PC-9 (cell line): ENCODE measurements at regions not wholly inside any gene's neighbourhood (a gene's known extent, or its start where the extent isn't known, plus 50 kb on each side); places are given as distances from the start of the nearest gene placed in this dataset.

Experiments
- BruUV-seq: library from RNA; stranded (reverse); fragments of 400-500 nt; replicated peaks from 2 replicates; lab custom pipeline; 2021; lab: Mats Ljungman, UMichigan
- CTCF ChIA-PET: fragments of 300-600 bp; sonication (Branson Sonifier 250); formaldehyde crosslinking; loops from one replicate; lab custom pipeline; 2022; ENCODE audit warnings: antibody characterized with exemption; lab: Charles Lee
- POLR2A ChIA-PET: fragments of 300-600 bp; sonication (Branson Sonifier 250); formaldehyde crosslinking; loops from one replicate; lab custom pipeline; 2022; ENCODE audit warnings: antibody characterized with exemption; ENCODE audit not compliant: unreplicated experiment; lab: Charles Lee
- DNase-seq, 2 experiments: peaks; one replicate each; pipeline versions ENCODE4 v3.0.0 to v3.0.0-alpha.2; 2015 to 2022; ENCODE audit warnings: mixed read lengths in 1 of 2
- H2AFZ ChIP-seq: fragments of 200-600 bp; sonication (generic); 2 replicates; pipeline ENCODE4 v1.8.1; 2017; ENCODE audit warnings: antibody characterized with exemption
- H3F3A ChIP-seq: fragments of 200-600 bp; sonication (generic); 2 replicates; pipeline ENCODE4 v1.8.1; 2017; ENCODE audit warnings: antibody characterized with exemption, mild to moderate bottlenecking, low read depth; ENCODE audit not compliant: insufficient read depth
- H3K27ac ChIP-seq: fragments of 200-600 bp; sonication (generic); 2 replicates; pipeline ENCODE4 v1.6.1; 2016; ENCODE audit warnings: mixed run types
- H3K27me3 ChIP-seq: fragments of 200-600 bp; sonication (generic); 2 replicates; pipeline ENCODE4 v1.6.1; 2016; ENCODE audit warnings: low read depth, mixed run types; ENCODE audit not compliant: insufficient read depth
- H3K36me3 ChIP-seq: fragments of 200-600 bp; sonication (generic); 2 replicates; pipeline ENCODE4 v1.6.1; 2016; ENCODE audit warnings: low read depth, mixed run types
- H3K4me1 ChIP-seq: fragments of 200-600 bp; sonication (generic); replicated peaks from 2 replicates; pipeline ENCODE4 v1.6.1; 2016; ENCODE audit warnings: mixed run types; ENCODE audit not compliant: insufficient read depth
- H3K4me2 ChIP-seq: fragments of 200-600 bp; sonication (generic); 2 replicates; pipeline ENCODE4 v1.6.1; 2017; ENCODE audit warnings: mixed run types
- H3K4me3 ChIP-seq: fragments of 200-600 bp; sonication (generic); 2 replicates; pipeline ENCODE4 v1.6.1; 2016; ENCODE audit warnings: mixed run types
- H3K79me2 ChIP-seq: fragments of 200-600 bp; sonication (generic); 2 replicates; pipeline ENCODE4 v1.6.1; 2017; ENCODE audit warnings: low read depth, mixed run types
- H3K9me2 ChIP-seq: fragments of 200-600 bp; sonication (generic); 2 replicates; pipeline ENCODE4 v1.8.1; 2017; ENCODE audit warnings: mild to moderate bottlenecking; ENCODE audit not compliant: insufficient read depth
- H3K9me3 ChIP-seq: fragments of 200-600 bp; sonication (generic); 2 replicates; pipeline ENCODE4 v1.8.1; 2016; ENCODE audit warnings: low read depth; ENCODE audit not compliant: insufficient read depth
- H4K20me1 ChIP-seq: fragments of 200-600 bp; sonication (generic); 2 replicates; pipeline ENCODE4 v1.8.1; 2017; ENCODE audit not compliant: insufficient read depth
- EZH2 ChIP-seq: fragments of 200-600 bp; sonication (generic); IDR thresholded peaks from 2 replicates; pipeline ENCODE4 v1.8.0; 2017; ENCODE audit warnings: antibody characterized with exemption, low read depth
- intact Hi-C: fragments of 100-400 bp; cut with micrococcal nuclease; formaldehyde crosslinking; loops from one replicate; pipeline ENCODE4 v1.10.0; 2022; ENCODE audit not compliant: unreplicated experiment
- TF ChIP-seq, protein P1 (sequence below): fragments of 200-600 bp; sonication (generic); conservative IDR thresholded peaks from 2 replicates; pipeline ENCODE4 v1.6.1; 2017; ENCODE audit warnings: mixed run types, antibody characterized with exemption, mild to moderate bottlenecking, moderate library complexity

DNA sequence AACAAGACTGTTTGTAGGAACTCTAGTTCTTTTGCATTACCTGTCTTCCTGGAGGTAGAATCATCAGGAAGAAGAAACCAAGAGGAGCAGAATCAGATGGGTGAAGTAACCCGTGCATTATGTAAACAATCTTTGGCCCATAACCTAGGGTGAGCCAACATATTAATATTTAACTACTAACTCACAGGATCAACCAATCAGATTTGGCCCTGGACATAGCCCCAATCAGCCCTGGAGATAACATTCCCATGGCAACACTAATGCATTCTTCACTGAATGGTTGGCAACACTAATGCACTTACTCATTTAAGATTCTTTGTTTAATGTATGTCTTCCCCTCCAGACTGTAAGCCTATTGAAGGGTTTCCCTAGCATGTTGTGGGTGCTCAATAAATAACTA, 72.0 kb upstream of the CTAGE1 start:
- H3K4me2 ChIP-seq: no peak overlapping the region
- H3K9me3 ChIP-seq: no peaks in the 10 kb centered on the region; the same call in 1 of the 2 replicates
- H3K36me3 ChIP-seq: no peaks in the 10 kb centered on the region
- H3K27ac ChIP-seq: no peak overlapping the region
- no peak overlapping the region for H3K4me3 ChIP-seq
- H3F3A ChIP-seq: peaks cover 8% of the 10 kb centered on the region; the same call in 1 of the 2 replicates
- no peaks in the 10 kb centered on the region for H3K9me2 ChIP-seq
- no peak for DNase-seq
- intact Hi-C loops: no loop called here
- H3K79me2 ChIP-seq: no peaks in the 10 kb centered on the region
- peaks cover 13% of the 10 kb centered on the region for H3K4me1 ChIP-seq
- ChIA-PET POLR2A (no interaction called here), CTCF (no interaction called here)
- H2AFZ ChIP-seq: no peak overlapping the region
- TF ChIP-seq, protein P1, sequence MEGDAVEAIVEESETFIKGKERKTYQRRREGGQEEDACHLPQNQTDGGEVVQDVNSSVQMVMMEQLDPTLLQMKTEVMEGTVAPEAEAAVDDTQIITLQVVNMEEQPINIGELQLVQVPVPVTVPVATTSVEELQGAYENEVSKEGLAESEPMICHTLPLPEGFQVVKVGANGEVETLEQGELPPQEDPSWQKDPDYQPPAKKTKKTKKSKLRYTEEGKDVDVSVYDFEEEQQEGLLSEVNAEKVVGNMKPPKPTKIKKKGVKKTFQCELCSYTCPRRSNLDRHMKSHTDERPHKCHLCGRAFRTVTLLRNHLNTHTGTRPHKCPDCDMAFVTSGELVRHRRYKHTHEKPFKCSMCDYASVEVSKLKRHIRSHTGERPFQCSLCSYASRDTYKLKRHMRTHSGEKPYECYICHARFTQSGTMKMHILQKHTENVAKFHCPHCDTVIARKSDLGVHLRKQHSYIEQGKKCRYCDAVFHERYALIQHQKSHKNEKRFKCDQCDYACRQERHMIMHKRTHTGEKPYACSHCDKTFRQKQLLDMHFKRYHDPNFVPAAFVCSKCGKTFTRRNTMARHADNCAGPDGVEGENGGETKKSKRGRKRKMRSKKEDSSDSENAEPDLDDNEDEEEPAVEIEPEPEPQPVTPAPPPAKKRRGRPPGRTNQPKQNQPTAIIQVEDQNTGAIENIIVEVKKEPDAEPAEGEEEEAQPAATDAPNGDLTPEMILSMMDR: no peak
- no peak for TF ChIP-seq EZH2
- no peaks in the 10 kb centered on the region for H3K27me3 ChIP-seq
- no TSS peak for BruUV-seq
- no peaks in the 10 kb centered on the region for H4K20me1 ChIP-seq

GRCh38 chr18:22490429-22490846, 72.7 kb upstream of the CTAGE1 start:
- Histone ChIP-seq H3K36me3 (no peaks in the 10 kb centered on the region), H3K27me3 (no peaks in the 10 kb centered on the region), H3F3A (peaks cover 5% of the 10 kb centered on the region; the same call in 1 of the 2 replicates), H3K4me1 (peaks cover 12% of the 10 kb centered on the region), H2AFZ (no peak overlapping the region), H3K9me3 (no peaks in the 10 kb centered on the region; the same call in 1 of the 2 replicates), H3K4me2 (no peak overlapping the region), H3K79me2 (no peaks in the 10 kb centered on the region), H3K9me2 (no peaks in the 10 kb centered on the region), H3K4me3 (no peak overlapping the region), H3K27ac (no peak overlapping the region), H4K20me1 (no peaks in the 10 kb centered on the region)
- no peak for DNase-seq
- intact Hi-C loops: no loop called here
- TF ChIP-seq EZH2: no peak
- TF ChIP-seq, protein P1: no peak
- BruUV-seq: no TSS peak
- POLR2A ChIA-PET: no interaction called here
- CTCF ChIA-PET: no interaction called here

GRCh38 chr18:22493255-22493654, 75.5 kb upstream of the CTAGE1 start:
- no peak overlapping the region for H2AFZ ChIP-seq
- no peaks in the 10 kb centered on the region for H3K36me3 ChIP-seq
- no peak overlapping the region for H3K4me2 ChIP-seq
- no peak overlapping the region for H3K4me3 ChIP-seq
- H3K9me3 ChIP-seq: no peaks in the 10 kb centered on the region; the same call in 1 of the 2 replicates
- H3F3A ChIP-seq: no peaks in the 10 kb centered on the region
- BruUV-seq: no TSS peak
- intact Hi-C loops: no loop called here
- TF ChIP-seq, protein P1: no peak
- no peak for TF ChIP-seq EZH2
- no peak overlapping the region for H3K27ac ChIP-seq
- no peak for DNase-seq
- H4K20me1 ChIP-seq: no peaks in the 10 kb centered on the region
- no peaks in the 10 kb centered on the region for H3K79me2 ChIP-seq
- CTCF ChIA-PET: no interaction called here
- H3K9me2 ChIP-seq: no peaks in the 10 kb centered on the region
- H3K27me3 ChIP-seq: no peaks in the 10 kb centered on the region
- H3K4me1 ChIP-seq: no peaks in the 10 kb centered on the region
- POLR2A ChIA-PET: no interaction called here
